GM12873 (cell line): ENCODE measurements at regions not wholly inside any gene's neighbourhood (a gene's known extent, or its start where the extent isn't known, plus 50 kb on each side); places are given as distances from the start of the nearest gene placed in this dataset.

Experiments
- TF ChIP-seq, protein P1 (sequence below): IDR thresholded peaks from 2 replicates; pipeline ENCODE4 v1.5.1; 2012; ENCODE audit warnings: low read depth, mild to moderate bottlenecking, moderate library complexity, low read length, control low read depth; ENCODE audit not compliant: insufficient read depth; ENCODE audit errors: missing control alignments

- TF ChIP-seq, protein P1, sequence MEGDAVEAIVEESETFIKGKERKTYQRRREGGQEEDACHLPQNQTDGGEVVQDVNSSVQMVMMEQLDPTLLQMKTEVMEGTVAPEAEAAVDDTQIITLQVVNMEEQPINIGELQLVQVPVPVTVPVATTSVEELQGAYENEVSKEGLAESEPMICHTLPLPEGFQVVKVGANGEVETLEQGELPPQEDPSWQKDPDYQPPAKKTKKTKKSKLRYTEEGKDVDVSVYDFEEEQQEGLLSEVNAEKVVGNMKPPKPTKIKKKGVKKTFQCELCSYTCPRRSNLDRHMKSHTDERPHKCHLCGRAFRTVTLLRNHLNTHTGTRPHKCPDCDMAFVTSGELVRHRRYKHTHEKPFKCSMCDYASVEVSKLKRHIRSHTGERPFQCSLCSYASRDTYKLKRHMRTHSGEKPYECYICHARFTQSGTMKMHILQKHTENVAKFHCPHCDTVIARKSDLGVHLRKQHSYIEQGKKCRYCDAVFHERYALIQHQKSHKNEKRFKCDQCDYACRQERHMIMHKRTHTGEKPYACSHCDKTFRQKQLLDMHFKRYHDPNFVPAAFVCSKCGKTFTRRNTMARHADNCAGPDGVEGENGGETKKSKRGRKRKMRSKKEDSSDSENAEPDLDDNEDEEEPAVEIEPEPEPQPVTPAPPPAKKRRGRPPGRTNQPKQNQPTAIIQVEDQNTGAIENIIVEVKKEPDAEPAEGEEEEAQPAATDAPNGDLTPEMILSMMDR: no peak
Measured at GRCh38 chr4:20445933-20446723, 194.4 kb downstream of the SLIT2 start.

DNA sequence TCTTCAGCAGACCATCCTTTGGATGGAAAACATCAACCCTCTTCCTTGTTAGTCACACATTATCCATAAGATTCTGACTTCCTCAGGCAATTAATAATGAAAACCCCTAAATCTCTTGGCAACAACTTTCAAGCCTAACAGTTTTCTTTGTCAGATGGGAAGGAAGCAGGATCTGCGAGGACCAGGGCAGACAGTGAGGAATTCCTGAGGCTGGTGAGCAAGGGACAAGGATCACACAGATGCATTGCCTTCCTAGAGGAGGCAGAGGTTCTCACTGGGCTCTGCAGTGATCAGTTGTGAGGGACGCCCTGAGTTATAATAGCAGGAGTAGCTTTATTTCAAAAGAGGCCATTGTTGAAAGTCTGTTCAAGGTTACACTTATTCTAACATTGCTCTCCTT, 195.4 kb downstream of the SLIT2 start:
- TF ChIP-seq, protein P1: no peak

DNA sequence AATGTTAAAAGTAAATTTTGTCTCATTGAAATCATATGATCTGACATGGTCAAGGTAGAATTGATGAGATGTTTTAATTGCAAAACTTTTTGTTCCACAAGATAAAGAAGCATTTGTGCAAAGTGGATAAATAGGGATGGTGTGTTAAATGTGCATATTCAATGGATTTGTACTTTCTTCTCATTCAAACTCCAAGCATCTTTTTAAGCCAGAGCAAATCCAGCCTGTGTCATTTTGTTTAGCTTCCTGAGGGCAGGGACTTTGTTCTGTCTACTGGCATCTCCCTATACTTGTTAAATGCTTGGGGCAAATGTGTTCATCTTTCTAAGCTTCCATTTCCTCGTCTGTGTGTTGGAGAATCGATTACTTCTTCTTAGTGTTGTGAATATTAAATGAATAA, 200.3 kb downstream of the SLIT2 start:
- TF ChIP-seq, protein P1: no peak

DNA sequence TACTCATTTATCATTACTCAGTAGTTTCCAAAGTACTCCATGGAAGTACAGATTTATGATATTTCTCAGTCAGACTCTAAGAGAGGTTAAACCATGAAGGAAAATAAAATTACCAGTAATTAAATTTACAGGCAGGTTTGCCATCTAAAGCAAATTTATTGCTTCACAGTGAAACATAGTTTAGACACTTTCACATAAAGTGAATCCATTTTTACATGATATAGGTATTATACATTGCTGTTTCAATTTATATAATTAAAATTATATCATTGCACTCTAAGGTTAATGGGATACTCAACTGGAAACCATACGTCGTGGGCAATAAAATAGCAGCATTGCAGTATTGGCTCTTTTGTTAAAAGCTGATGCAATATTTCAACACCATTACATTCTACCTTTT, 202.8 kb downstream of the SLIT2 start:
- TF ChIP-seq, protein P1: no peak

DNA sequence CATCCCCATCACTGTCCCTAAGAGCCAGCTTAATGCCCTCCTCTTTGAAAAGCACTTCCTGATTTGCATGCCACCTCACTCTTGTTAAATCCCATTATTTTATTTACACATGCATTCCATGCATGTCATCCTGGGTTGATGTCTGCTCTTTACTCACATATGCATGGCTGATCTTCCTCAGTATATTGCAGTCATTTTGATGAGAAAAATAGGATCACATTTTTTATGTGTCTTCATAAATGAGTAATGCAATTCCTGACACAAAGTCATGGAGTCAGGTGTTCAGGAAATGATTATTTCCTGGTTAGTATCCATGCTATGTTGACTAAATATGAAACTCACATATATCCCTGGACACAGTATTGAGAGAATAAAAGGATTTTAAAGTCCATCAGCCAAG, 204.7 kb downstream of the SLIT2 start:
- TF ChIP-seq, protein P1: no peak

GRCh38 chr4:20462426-20463175, 210.9 kb downstream of the SLIT2 start:
- TF ChIP-seq, protein P1: no peak

DNA sequence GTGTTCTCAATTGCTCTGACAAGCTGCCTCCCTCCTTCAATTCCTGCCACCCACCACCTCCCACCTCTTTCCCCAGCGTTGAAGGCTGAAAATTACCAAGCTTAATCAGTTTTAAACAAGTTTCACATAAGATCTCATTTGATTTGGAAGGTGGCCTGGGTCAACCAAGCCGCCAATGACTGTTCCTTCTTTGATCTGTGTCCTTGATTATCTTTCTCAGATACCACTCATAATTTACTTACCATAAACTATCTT, 211.4 kb downstream of the SLIT2 start:
- TF ChIP-seq, protein P1: no peak
